Kidney epithelial cell (primary cell): ENCODE measurements at regions not wholly inside any gene's neighbourhood (a gene's known extent, or its start where the extent isn't known, plus 50 kb on each side); places are given as distances from the start of the nearest gene placed in this dataset.
"Not testable (repeated sequence)": the region's sequence is repeated elsewhere in the genome, so short reads cannot be mapped to it uniquely, and the experiment has no call there.

Experiments used
- DNase-seq: peaks from one replicate; pipeline ENCODE4 v3.0.0-alpha.2; 2010; ENCODE audit warnings: low read depth
- H3K27me3 ChIP-seq: 2 replicates; pipeline ENCODE4 v1.6.0; 2011; ENCODE audit warnings: low read length; ENCODE audit not compliant: control insufficient read depth, insufficient read depth
- H3K36me3 ChIP-seq: 2 replicates; pipeline ENCODE4 v1.5.1; 2011; ENCODE audit warnings: low read length; ENCODE audit not compliant: control insufficient read depth, insufficient read depth
- H3K4me3 ChIP-seq: 2 replicates; pipeline ENCODE4 v1.5.1; 2011; ENCODE audit warnings: low read depth, mild to moderate bottlenecking, control low read depth, low read length
- TF ChIP-seq, protein P1 (sequence below): IDR thresholded peaks from 2 replicates; pipeline ENCODE4 v1.5.1; 2011; ENCODE audit warnings: mild to moderate bottlenecking, moderate library complexity, low read length, control low read depth, inconsistent platforms; ENCODE audit not compliant: insufficient read depth, poor library complexity, severe bottlenecking

DNA sequence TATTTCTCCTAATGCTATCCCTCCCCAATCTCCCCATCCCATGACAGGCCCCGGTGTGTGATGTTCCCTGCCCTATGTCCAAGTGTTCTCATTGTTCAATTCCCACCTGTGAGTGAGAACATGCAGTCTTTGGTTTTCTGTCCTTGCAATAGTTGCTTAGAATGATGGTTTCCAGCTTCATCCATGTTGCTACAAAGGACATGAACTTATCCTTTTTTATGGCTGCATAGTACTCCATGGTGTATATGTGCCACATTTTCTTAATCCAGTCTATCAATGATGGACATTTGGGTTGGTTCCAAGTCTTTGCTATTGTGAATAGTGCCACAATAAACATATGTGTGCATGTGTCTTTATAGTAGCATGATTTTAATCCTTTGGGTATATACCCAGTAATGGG is 51.3 kb upstream of the RIOK2 start:
- not testable (repeated sequence) for DNase-seq, H3K4me3 ChIP-seq, H3K27me3 ChIP-seq, H3K36me3 ChIP-seq

DNA sequence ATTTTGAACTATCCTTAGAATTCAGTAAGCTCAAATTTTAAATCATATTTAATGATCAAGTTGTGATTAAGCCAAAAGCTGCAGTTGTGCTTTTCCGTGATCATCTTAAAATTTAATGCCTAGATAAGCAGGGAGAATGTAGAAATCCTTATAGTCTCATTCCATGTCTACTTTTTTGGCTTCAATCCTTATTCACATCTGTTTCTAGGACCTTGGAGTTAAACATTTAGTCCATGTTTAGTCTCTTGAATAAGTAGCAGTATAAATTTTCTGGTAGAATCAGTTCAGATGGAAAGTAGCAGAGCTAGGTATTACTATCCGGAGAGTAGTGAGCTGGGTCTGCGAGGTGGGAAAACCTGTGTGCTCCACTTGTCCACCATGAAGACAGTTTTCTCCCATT is 59.3 kb upstream of the RIOK2 start:
- no peak for DNase-seq
- no peaks in the 10 kb centered on the region for H3K27me3 ChIP-seq
- H3K36me3 ChIP-seq, result no peaks in the 10 kb centered on the region
- no peak overlapping the region for H3K4me3 ChIP-seq
- TF ChIP-seq, protein P1, sequence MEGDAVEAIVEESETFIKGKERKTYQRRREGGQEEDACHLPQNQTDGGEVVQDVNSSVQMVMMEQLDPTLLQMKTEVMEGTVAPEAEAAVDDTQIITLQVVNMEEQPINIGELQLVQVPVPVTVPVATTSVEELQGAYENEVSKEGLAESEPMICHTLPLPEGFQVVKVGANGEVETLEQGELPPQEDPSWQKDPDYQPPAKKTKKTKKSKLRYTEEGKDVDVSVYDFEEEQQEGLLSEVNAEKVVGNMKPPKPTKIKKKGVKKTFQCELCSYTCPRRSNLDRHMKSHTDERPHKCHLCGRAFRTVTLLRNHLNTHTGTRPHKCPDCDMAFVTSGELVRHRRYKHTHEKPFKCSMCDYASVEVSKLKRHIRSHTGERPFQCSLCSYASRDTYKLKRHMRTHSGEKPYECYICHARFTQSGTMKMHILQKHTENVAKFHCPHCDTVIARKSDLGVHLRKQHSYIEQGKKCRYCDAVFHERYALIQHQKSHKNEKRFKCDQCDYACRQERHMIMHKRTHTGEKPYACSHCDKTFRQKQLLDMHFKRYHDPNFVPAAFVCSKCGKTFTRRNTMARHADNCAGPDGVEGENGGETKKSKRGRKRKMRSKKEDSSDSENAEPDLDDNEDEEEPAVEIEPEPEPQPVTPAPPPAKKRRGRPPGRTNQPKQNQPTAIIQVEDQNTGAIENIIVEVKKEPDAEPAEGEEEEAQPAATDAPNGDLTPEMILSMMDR, result no peak

DNA sequence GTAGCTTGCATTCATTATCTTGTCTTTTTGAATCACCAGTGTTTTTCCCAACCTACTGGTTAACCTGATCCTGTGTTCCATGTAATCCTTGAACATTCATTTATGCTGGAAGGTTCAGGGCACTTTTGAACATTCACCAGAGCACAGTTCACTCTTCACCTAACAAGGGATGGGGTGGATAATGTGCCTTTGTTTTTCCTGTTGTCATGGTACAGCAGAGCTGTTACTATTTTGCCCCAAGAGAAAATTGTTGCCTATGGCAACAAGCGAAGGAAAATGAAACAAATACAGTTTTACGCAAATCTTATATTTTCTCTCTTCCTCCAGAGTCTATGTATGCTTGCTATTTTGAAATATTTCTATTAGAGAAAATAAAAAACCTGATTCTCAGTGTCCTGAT is 60.3 kb upstream of the RIOK2 start:
- H3K27me3 ChIP-seq, result no peaks in the 10 kb centered on the region
- no peaks in the 10 kb centered on the region for H3K36me3 ChIP-seq
- no peak overlapping the region for H3K4me3 ChIP-seq
- TF ChIP-seq, protein P1, result no peak
- DNase-seq, result no peak

DNA sequence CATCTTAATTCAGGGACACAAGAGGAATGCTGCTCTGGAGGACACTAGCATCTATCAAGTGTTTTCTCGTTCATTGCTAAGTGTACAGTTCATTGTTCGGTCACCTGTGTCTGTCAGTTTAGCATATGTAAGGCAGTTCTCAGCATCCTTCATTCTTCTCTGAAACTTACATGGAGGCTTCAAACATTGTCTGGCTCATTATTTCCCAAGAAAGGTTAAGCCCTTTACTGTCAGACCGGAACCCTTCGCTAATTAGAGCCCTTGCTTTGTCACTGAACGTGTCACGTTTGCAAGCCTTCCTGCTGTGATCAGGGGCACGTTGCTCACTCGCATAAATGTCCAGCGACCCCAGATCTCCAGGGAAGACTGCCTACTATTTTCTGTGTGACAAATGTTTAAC is 62.3 kb upstream of the RIOK2 start:
- Histone ChIP-seq H3K4me3 (no peak overlapping the region), H3K27me3 (no peaks in the 10 kb centered on the region), H3K36me3 (no peaks in the 10 kb centered on the region)
- TF ChIP-seq, protein P1, result no peak
- DNase-seq, result no peak

DNA sequence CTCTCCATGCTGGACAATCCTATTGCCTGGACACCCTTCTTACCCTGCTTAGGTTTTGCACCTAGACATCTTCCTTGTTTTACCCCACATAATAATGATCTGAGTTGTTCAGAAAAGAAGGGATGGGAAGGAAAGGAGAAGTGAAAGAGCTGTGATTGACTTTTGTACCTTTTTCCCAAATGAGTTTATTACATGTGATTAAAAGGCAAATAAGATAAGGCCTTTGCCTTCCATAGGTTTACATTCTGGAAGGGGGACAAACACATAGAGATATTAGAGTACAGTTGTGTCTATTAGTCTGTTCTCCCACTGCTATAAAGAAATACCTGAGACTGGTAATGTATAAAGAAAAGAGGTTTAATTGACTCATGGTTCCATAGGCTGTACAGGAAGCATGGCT is 67.1 kb upstream of the RIOK2 start:
- Histone ChIP-seq H3K4me3 (no peak overlapping the region), H3K27me3 (no peaks in the 10 kb centered on the region), H3K36me3 (no peaks in the 10 kb centered on the region)
- no peak for DNase-seq
- TF ChIP-seq, protein P1, result no peak

DNA sequence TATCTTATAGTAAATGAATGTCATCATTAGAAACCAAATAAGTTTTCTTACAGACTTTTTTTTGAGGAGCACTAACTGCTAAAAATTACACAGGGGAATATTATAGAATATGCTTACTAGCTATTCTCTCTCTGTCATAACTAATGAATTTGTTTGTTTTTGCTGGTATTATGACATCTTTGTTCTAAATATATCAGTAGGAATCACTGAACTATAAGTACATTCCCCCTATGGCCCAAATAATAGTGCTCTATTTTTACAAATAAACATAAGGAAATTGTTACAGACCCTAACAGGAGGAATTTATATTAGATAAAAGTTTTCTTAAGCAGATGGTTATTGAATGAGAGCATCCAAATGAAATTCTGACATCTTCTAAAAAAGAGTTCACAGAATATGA is 83.0 kb upstream of the RIOK2 start:
- Histone ChIP-seq H3K4me3 (no peak overlapping the region), H3K27me3 (no peaks in the 10 kb centered on the region), H3K36me3 (no peaks in the 10 kb centered on the region)
- TF ChIP-seq, protein P1, result no peak
- DNase-seq, result no peak
